Hematopoietic multipotent progenitor cell (in vitro differentiated cells): ENCODE measurements at regions not wholly inside any gene's neighbourhood (a gene's known extent, or its start where the extent isn't known, plus 50 kb on each side); places are given as distances from the start of the nearest gene placed in this dataset.

Experiments used
- DNase-seq, 3 donors: peaks; one replicate each; pipeline ENCODE4 v3.0.0-alpha.2; 2011 to 2015; ENCODE audit warnings: low read depth in 2 of 3, low spot score in 2 of 3

GRCh38 chr17:22470411-22471175 is 778.3 kb downstream of the KCNJ18 start:
- no peak for DNase-seq

- no peak for DNase-seq
Measured at GRCh38 chr17:22484826-22485225, 792.5 kb downstream of the KCNJ18 start.

- DNase-seq, result no peak
Measured at GRCh38 chr17:22490399-22490798, 798.1 kb downstream of the KCNJ18 start.

- no peak for DNase-seq
Measured at GRCh38 chr17:22492331-22492730, 800.0 kb downstream of the KCNJ18 start.

- no peak for DNase-seq
Measured at GRCh38 chr17:22496450-22496849, 804.1 kb downstream of the KCNJ18 start.

GRCh38 chr17:22503322-22503899 is 811.1 kb downstream of the KCNJ18 start:
- DNase-seq, result no peak

- DNase-seq, result no peak
Measured at GRCh38 chr17:22505660-22506059, 813.3 kb downstream of the KCNJ18 start.

- DNase-seq, result no peak
Measured at GRCh38 chr17:22506231-22506630, 813.9 kb downstream of the KCNJ18 start.

- no peak for DNase-seq
Measured at GRCh38 chr17:22506861-22507260, 814.5 kb downstream of the KCNJ18 start.

GRCh38 chr17:22507823-22508222 is 815.5 kb downstream of the KCNJ18 start:
- no peak for DNase-seq

- DNase-seq, result no peak
Measured at GRCh38 chr17:22510504-22510903, 818.2 kb downstream of the KCNJ18 start.

GRCh38 chr17:22511431-22511830 is 819.1 kb downstream of the KCNJ18 start:
- DNase-seq, result no peak

GRCh38 chr17:22512057-22512456 is 819.7 kb downstream of the KCNJ18 start:
- no peak for DNase-seq

- DNase-seq, result no peak
Measured at GRCh38 chr17:22512506-22512905, 820.2 kb downstream of the KCNJ18 start.

- no peak for DNase-seq
Measured at GRCh38 chr17:22512997-22513538, 820.7 kb downstream of the KCNJ18 start.

- no peak for DNase-seq
Measured at GRCh38 chr17:22514315-22514714, 822.0 kb downstream of the KCNJ18 start.

GRCh38 chr17:22514767-22515320 is 822.5 kb downstream of the KCNJ18 start:
- DNase-seq, result no peak

GRCh38 chr17:22515599-22515998 is 823.3 kb downstream of the KCNJ18 start:
- DNase-seq, result no peak

- DNase-seq, result no peak
Measured at GRCh38 chr17:22516861-22517636, 824.7 kb downstream of the KCNJ18 start.

GRCh38 chr17:22517716-22518115 is 825.4 kb downstream of the KCNJ18 start:
- DNase-seq, result no peak

GRCh38 chr17:22518185-22518584 is 825.9 kb downstream of the KCNJ18 start:
- DNase-seq, result no peak
